ENCODE measurements at regions not wholly inside any gene's neighbourhood (a gene's known extent, or its start where the extent isn't known, plus 50 kb on each side); places are given as distances from the start of the nearest gene placed in this dataset.
A peak's percentile ranks its signal among the peaks of the same experiment; 100 is the strongest.

DNA sequence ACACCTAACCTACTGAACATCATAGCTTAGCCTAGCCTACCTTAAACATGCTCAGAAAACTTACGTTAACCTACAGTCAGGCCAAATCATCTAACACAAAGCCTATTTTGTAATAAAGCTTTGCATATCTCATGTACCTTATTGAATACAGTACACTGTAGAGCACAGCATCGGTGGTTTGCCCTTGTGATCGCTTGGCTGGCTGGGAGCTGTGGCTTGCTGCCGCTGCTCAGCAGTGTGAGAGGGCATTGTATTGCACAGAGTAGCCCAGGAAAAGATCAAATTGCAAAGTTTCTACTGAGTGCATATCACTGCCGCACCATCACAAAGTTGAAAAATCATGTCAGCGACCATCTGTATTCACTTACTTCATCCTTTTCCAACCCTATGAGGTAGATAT is 62.3 kb upstream of the NCK2 start:
- no peaks in the 10 kb centered on the region for H3K9me3 ChIP-seq (ENCODE audit: control insufficient read depth, insufficient read depth, low read depth, low read length)
- H3K27me3 ChIP-seq (ENCODE audit: control insufficient read depth, insufficient read depth, low read length), result peaks cover 2% of the 10 kb centered on the region
- no peak overlapping the region for H2AFZ ChIP-seq (ENCODE audit: low read length)
- H3K36me3 ChIP-seq (ENCODE audit: control insufficient read depth, insufficient read depth, low read length), result no peaks in the 10 kb centered on the region
- DNase-seq (ENCODE audit: low read depth in 2 of 2), result peak in 1 of 2 donors; percentile 18
- no peak for TF ChIP-seq EZH2 (IDR thresholded peaks at IDR 0.05; ENCODE audit: low read length, missing control alignments)
- TF ChIP-seq, protein P1, sequence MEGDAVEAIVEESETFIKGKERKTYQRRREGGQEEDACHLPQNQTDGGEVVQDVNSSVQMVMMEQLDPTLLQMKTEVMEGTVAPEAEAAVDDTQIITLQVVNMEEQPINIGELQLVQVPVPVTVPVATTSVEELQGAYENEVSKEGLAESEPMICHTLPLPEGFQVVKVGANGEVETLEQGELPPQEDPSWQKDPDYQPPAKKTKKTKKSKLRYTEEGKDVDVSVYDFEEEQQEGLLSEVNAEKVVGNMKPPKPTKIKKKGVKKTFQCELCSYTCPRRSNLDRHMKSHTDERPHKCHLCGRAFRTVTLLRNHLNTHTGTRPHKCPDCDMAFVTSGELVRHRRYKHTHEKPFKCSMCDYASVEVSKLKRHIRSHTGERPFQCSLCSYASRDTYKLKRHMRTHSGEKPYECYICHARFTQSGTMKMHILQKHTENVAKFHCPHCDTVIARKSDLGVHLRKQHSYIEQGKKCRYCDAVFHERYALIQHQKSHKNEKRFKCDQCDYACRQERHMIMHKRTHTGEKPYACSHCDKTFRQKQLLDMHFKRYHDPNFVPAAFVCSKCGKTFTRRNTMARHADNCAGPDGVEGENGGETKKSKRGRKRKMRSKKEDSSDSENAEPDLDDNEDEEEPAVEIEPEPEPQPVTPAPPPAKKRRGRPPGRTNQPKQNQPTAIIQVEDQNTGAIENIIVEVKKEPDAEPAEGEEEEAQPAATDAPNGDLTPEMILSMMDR (conservative IDR thresholded peaks at IDR 0.05 in 1 of 2, IDR thresholded peaks at IDR 0.05 in 1 of 2; ENCODE audit: low read depth in 1 of 2, low read length in 2 of 2), result no peak
- H4K20me1 ChIP-seq (ENCODE audit: control insufficient read depth, extremely low read depth, insufficient read depth, low read length), result no peaks in the 10 kb centered on the region
- H3K4me2 ChIP-seq (ENCODE audit: extremely low read depth, insufficient read depth, low read length), result no peak overlapping the region
- no peak overlapping the region for H3K9ac ChIP-seq (ENCODE audit: insufficient read depth, low read length)
- no peaks in the 10 kb centered on the region for H3K4me1 ChIP-seq (ENCODE audit: control insufficient read depth, extremely low read depth, insufficient read depth, low read length)
- no peak overlapping the region for H3K4me3 ChIP-seq (replicated peaks in 1 of 4; ENCODE audit: control extremely low read depth in 1 of 4, insufficient read depth in 1 of 4, low read depth in 3 of 4, low read length in 4 of 4)
- no peaks in the 10 kb centered on the region for H3K79me2 ChIP-seq (ENCODE audit: control insufficient read depth, insufficient read depth, low read length)
- no peak overlapping the region for H3K27ac ChIP-seq (ENCODE audit: insufficient read depth, low read length)

- no peak overlapping the region for H2AFZ ChIP-seq (ENCODE audit: low read length)
- no peak overlapping the region for H3K9ac ChIP-seq (ENCODE audit: insufficient read depth, low read length)
- no peak overlapping the region for H3K4me2 ChIP-seq (ENCODE audit: extremely low read depth, insufficient read depth, low read length)
- H3K27ac ChIP-seq (ENCODE audit: insufficient read depth, low read length), result no peak overlapping the region
- H3K9me3 ChIP-seq (ENCODE audit: control insufficient read depth, insufficient read depth, low read depth, low read length), result no peaks in the 10 kb centered on the region
- no peaks in the 10 kb centered on the region for H3K4me1 ChIP-seq (ENCODE audit: control insufficient read depth, extremely low read depth, insufficient read depth, low read length)
- no peaks in the 10 kb centered on the region for H3K79me2 ChIP-seq (ENCODE audit: control insufficient read depth, insufficient read depth, low read length)
- H3K36me3 ChIP-seq (ENCODE audit: control insufficient read depth, insufficient read depth, low read length), result no peaks in the 10 kb centered on the region
- DNase-seq (ENCODE audit: low read depth in 2 of 2), result no peak
- TF ChIP-seq, protein P1 (conservative IDR thresholded peaks at IDR 0.05 in 1 of 2, IDR thresholded peaks at IDR 0.05 in 1 of 2; ENCODE audit: low read depth in 1 of 2, low read length in 2 of 2), result no peak
- TF ChIP-seq EZH2 (IDR thresholded peaks at IDR 0.05; ENCODE audit: low read length, missing control alignments), result no peak
- no peak overlapping the region for H3K4me3 ChIP-seq (replicated peaks in 1 of 4; ENCODE audit: control extremely low read depth in 1 of 4, insufficient read depth in 1 of 4, low read depth in 3 of 4, low read length in 4 of 4)
- peaks cover 2% of the 10 kb centered on the region for H3K27me3 ChIP-seq (ENCODE audit: control insufficient read depth, insufficient read depth, low read length)
- no peaks in the 10 kb centered on the region for H4K20me1 ChIP-seq (ENCODE audit: control insufficient read depth, extremely low read depth, insufficient read depth, low read length)
Observed at GRCh38 chr2:105681927-105682326, 62.8 kb upstream of the NCK2 start.

DNA sequence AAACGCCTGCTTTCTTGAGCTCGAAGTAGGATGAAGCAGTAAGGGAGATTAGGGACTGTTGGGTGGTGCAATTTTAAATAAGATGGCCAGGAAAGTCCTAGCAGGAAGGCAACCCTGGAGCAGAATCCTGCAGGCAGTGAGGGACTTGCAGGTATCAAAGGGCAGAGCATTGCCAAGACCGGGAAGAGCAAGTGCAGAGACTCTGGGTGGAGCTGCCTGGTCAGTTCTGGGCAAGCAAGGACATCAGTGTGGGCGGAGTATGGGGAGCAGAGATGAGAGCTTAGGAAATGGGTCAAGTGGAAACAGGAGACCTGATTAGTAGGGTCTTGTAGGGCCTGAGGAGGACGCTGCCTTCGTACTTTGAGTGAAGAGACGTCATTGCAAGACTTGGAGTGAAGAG is 64.4 kb upstream of the NCK2 start:
- Histone ChIP-seq H3K9ac (ENCODE audit: insufficient read depth, low read length) (no peak overlapping the region), H3K79me2 (ENCODE audit: control insufficient read depth, insufficient read depth, low read length) (no peaks in the 10 kb centered on the region), H3K4me3 (replicated peaks in 1 of 4; ENCODE audit: control extremely low read depth in 1 of 4, insufficient read depth in 1 of 4, low read depth in 3 of 4, low read length in 4 of 4) (no peak overlapping the region), H3K4me1 (ENCODE audit: control insufficient read depth, extremely low read depth, insufficient read depth, low read length) (no peaks in the 10 kb centered on the region), H3K27ac (ENCODE audit: insufficient read depth, low read length) (no peak overlapping the region), H3K36me3 (ENCODE audit: control insufficient read depth, insufficient read depth, low read length) (no peaks in the 10 kb centered on the region), H3K27me3 (ENCODE audit: control insufficient read depth, insufficient read depth, low read length) (peaks cover 2% of the 10 kb centered on the region), H2AFZ (ENCODE audit: low read length) (no peak overlapping the region), H4K20me1 (ENCODE audit: control insufficient read depth, extremely low read depth, insufficient read depth, low read length) (no peaks in the 10 kb centered on the region), H3K4me2 (ENCODE audit: extremely low read depth, insufficient read depth, low read length) (no peak overlapping the region), H3K9me3 (ENCODE audit: control insufficient read depth, insufficient read depth, low read depth, low read length) (no peaks in the 10 kb centered on the region)
- no peak for DNase-seq (ENCODE audit: low read depth in 2 of 2)
- TF ChIP-seq, protein P1 (conservative IDR thresholded peaks at IDR 0.05 in 1 of 2, IDR thresholded peaks at IDR 0.05 in 1 of 2; ENCODE audit: low read depth in 1 of 2, low read length in 2 of 2), result no peak
- no peak for TF ChIP-seq EZH2 (IDR thresholded peaks at IDR 0.05; ENCODE audit: low read length, missing control alignments)
